ENCODE measurements at regions not wholly inside any gene's neighbourhood (a gene's known extent, or its start where the extent isn't known, plus 50 kb on each side); places are given as distances from the start of the nearest gene placed in this dataset.

DNA sequence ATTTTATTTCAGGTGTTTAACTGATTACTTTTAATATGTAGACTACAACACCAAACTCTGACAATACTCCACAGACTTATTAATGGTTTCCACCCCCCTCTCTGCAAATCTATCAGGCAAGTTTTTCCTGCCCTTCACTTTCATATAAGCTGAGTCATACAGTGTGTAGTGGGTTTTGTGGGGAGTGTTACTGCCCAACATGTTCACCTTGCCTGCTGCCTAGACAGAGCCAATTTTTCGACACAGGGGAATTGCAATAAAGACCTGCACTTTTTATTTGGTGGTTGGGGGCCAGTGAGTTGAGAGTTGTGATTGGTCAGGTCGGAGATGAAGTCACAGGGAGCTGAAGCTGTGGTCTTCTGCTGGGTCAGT is 119.7 kb downstream of the PPIAL4G start:
- TF ChIP-seq, protein P1, sequence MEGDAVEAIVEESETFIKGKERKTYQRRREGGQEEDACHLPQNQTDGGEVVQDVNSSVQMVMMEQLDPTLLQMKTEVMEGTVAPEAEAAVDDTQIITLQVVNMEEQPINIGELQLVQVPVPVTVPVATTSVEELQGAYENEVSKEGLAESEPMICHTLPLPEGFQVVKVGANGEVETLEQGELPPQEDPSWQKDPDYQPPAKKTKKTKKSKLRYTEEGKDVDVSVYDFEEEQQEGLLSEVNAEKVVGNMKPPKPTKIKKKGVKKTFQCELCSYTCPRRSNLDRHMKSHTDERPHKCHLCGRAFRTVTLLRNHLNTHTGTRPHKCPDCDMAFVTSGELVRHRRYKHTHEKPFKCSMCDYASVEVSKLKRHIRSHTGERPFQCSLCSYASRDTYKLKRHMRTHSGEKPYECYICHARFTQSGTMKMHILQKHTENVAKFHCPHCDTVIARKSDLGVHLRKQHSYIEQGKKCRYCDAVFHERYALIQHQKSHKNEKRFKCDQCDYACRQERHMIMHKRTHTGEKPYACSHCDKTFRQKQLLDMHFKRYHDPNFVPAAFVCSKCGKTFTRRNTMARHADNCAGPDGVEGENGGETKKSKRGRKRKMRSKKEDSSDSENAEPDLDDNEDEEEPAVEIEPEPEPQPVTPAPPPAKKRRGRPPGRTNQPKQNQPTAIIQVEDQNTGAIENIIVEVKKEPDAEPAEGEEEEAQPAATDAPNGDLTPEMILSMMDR (IDR thresholded peaks at IDR 0.05) = no peak
- TF ChIP-seq POLR2AphosphoS5 (IDR thresholded peaks at IDR 0.05) (no peak), POLR2A (IDR thresholded peaks at IDR 0.05) (no peak)
